BJ (cell line): ENCODE measurements at regions not wholly inside any gene's neighbourhood (a gene's known extent, or its start where the extent isn't known, plus 50 kb on each side); places are given as distances from the start of the nearest gene placed in this dataset.
"Not testable (repeated sequence)": the region's sequence is repeated elsewhere in the genome, so short reads cannot be mapped to it uniquely, and the experiment has no call there.

Experiments used
- CTCF ChIA-PET: fragments of 350-600 bp; formaldehyde crosslinking; extraction: SDS; loops from one replicate; lab custom pipeline; 2021; ENCODE audit warnings: antibody characterized with exemption, inconsistent platforms; lab: Yijun Ruan, JAX
- POLR2A ChIA-PET: fragments of 300-600 bp; sonication (Branson Sonifier 250); formaldehyde crosslinking; extraction: SDS; loops from one replicate; lab custom pipeline; 2021; ENCODE audit warnings: antibody characterized with exemption; lab: Charles Lee
- DNase-seq: peaks from one replicate; pipeline ENCODE4 v3.0.0-alpha.2; 2011; ENCODE audit warnings: low read depth
- H3K27me3 ChIP-seq: 2 replicates; pipeline ENCODE4 v1.6.0; 2011; ENCODE audit warnings: low read length; ENCODE audit not compliant: control insufficient read depth, insufficient read depth
- H3K36me3 ChIP-seq: 2 replicates; pipeline ENCODE4 v1.5.1; 2011; ENCODE audit warnings: low read length; ENCODE audit not compliant: control insufficient read depth, insufficient read depth
- H3K4me3 ChIP-seq: 2 replicates; pipeline ENCODE4 v1.5.1; 2011; ENCODE audit warnings: low read depth, mild to moderate bottlenecking, control low read depth, low read length
- CTCF ChIP-seq: IDR thresholded peaks from 2 replicates; pipeline ENCODE4 v1.5.1; 2011; ENCODE audit warnings: low read depth, mild to moderate bottlenecking, control low read depth, inconsistent platforms, low read length, moderate library complexity; ENCODE audit not compliant: insufficient read depth

GRCh38 chr13:99677116-99677951, 176.1 kb downstream of the TM9SF2 start:
- DNase-seq: no peak
- Histone ChIP-seq H3K27me3 (peaks cover 2% of the 10 kb centered on the region), H3K4me3 (no peak overlapping the region), H3K36me3 (no peaks in the 10 kb centered on the region)
- ChIA-PET POLR2A (no interaction called here), CTCF (interaction anchor here (1.1 kb wide), 1 partner anchor 22 kb away, joined by 4 read pairs; no protein-coding TSS in a partner anchor)
- TF ChIP-seq CTCF: no peak

- H3K4me3 ChIP-seq: no peak overlapping the region
- ChIA-PET POLR2A (no interaction called here), CTCF (interaction anchor here (0.6 to 4.9 kb wide), 2 partner anchors 15 to 591 kb away, joined by 4 to 27 read pairs; no protein-coding TSS in a partner anchor)
- no peak for TF ChIP-seq CTCF
- H3K36me3 ChIP-seq: no peaks in the 10 kb centered on the region
- peaks cover 2% of the 10 kb centered on the region; the same call in 1 of the 2 replicates for H3K27me3 ChIP-seq
- no peak for DNase-seq
Observed at GRCh38 chr13:99671746-99672145, 170.5 kb downstream of the TM9SF2 start.

DNA sequence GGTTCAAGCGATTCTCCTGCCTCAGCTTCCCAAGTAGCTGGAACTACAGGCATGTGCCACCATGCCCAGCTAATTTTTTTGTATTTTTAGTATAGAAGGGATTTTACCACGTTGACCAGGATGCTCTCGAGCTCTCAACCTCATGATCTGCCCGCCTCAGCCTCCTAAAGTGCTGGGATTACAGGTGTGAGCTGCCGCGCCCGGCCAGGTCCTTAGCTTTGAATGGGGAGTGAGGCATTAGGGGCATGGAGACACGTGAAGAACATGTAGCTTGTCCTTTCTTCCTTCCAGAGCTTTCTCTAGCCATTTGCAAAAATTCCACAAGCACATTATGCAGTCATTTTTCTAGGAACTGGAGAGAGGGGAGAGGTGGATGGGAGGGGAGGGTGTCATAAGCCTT, 167.8 kb downstream of the TM9SF2 start:
- DNase-seq, H3K4me3 ChIP-seq, H3K27me3 ChIP-seq, H3K36me3 ChIP-seq, POLR2A ChIA-PET: not testable (repeated sequence)
- CTCF ChIA-PET: interaction anchor here (0.5 to 4.9 kb wide), 2 partner anchors 13 to 49 kb away, joined by 3 to 27 read pairs; no protein-coding TSS in a partner anchor

GRCh38 chr13:99666146-99666805, 165.0 kb downstream of the TM9SF2 start:
- TF ChIP-seq CTCF: no peak
- CTCF ChIA-PET: interaction anchor here (0.6 to 1.1 kb wide), 3 partner anchors 11 to 33 kb away, joined by 3 read pairs; no protein-coding TSS in a partner anchor
- POLR2A ChIA-PET: no interaction called here
- H3K4me3 ChIP-seq: no peak overlapping the region
- peaks cover 7% of the 10 kb centered on the region for H3K27me3 ChIP-seq
- no peak for DNase-seq
- H3K36me3 ChIP-seq: no peaks in the 10 kb centered on the region

DNA sequence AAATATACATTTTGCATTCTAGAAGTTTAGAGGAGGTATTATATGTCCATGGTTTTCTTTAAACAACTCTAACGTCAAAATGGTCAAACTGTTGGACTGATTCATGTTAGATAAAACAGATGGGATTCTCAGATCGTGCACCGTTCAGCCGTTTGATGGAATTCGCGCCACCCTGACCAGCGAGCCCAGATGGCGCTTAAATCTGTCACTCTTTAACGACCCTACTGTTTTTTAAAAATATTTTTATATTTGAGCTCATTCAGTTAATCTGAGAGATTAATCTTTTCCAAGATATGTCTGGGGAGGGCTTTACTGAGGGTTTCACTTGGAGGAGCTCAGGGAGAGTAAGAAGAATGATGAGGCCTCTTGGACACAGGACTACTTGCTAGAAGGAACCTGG, 164.4 kb downstream of the TM9SF2 start:
- Histone ChIP-seq H3K27me3 (peaks cover 7% of the 10 kb centered on the region), H3K36me3 (no peaks in the 10 kb centered on the region), H3K4me3 (no peak overlapping the region)
- no peak for TF ChIP-seq CTCF
- DNase-seq: no peak
- ChIA-PET CTCF (interaction anchor here (0.6 to 1.1 kb wide), 2 partner anchors 10 to 26 kb away, joined by 3 read pairs; no protein-coding TSS in a partner anchor), POLR2A (no interaction called here)
